ENCODE measurements at regions not wholly inside any gene's neighbourhood (a gene's known extent, or its start where the extent isn't known, plus 50 kb on each side); places are given as distances from the start of the nearest gene placed in this dataset.

DNA sequence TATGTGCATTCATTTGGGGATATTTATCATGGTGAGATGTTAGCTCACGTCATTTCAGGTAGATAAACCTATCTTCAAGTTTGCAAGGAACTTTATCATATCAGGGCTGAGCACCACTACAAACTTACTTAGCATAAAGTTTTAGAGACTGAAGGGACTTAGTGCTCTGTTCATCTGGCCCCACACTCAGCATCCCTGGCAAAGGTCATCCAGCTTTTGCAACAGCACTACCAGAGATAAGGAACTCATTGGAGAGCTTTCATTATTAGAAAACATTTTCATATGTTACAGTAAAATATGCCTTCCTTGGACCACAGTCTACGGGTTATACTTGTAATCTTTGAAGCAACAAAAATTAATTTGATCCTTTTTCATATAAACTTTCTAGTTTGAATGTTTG, 263.4 kb downstream of the POU4F1 start:
- ChIA-PET POLR2A (no interaction called here), CTCF (no interaction called here)
- no peak for DNase-seq

DNA sequence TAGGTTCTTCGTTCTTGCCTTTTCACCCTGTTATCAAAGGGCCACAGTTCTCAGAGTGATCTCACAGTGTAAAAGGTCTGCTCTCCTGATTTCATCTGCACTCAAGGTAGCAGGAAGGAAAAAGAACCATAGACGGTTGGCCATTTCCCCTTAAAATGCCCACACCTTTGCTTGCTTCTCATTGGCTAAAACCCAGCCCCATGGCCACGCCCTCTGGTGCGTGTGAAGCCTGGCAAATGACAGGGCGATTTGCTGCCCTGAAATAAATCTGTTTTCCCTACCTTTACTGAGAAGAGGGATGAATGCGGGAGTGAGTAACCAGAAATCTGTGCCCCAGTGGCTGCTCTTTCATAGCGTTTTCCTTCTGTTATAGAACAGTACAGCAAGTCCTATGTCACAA, 269.3 kb downstream of the POU4F1 start:
- no peak overlapping the region for H3K27ac Mint-ChIP-seq
- no peaks in the 10 kb centered on the region for H3K79me2 ChIP-seq (ENCODE audit: control insufficient read depth, insufficient read depth, low read length)
- intact Hi-C loops (cut with micrococcal nuclease) = no loop called here
- no peaks in the 10 kb centered on the region for H3K9me3 Mint-ChIP-seq (ENCODE audit: insufficient read depth)
- DNase-seq (no peak), ATAC-seq (ENCODE audit: low read depth) (no peak)
- H3K9ac ChIP-seq (ENCODE audit: low read length) = no peak overlapping the region
- POLR2A ChIA-PET = no interaction called here
- CTCF ChIA-PET = no interaction called here
- H3K27ac ChIP-seq (ENCODE audit: low read length in 2 of 2) = no peak overlapping the region
- WGBS (ENCODE audit: insufficient coverage) = 88% methylated on average over 4 of the region's 7 CpGs
- no peak overlapping the region for H3K4me2 ChIP-seq (replicated peaks; ENCODE audit: low read depth, low read length, poor library complexity, severe bottlenecking)
- no peaks in the 10 kb centered on the region for H3K9me3 ChIP-seq (ENCODE audit: control extremely low read depth in 1 of 3, control insufficient read depth in 2 of 3, insufficient read depth in 1 of 3, low read length in 2 of 3)
- no peaks in the 10 kb centered on the region for H3K4me1 ChIP-seq (ENCODE audit: control insufficient read depth in 2 of 2, insufficient read depth in 2 of 2, low read length in 2 of 2)
- H3K4me1 Mint-ChIP-seq = no peaks in the 10 kb centered on the region
- no peaks in the 10 kb centered on the region for H3K27me3 Mint-ChIP-seq
- no peak overlapping the region for H3K4me3 Mint-ChIP-seq
- H4K20me1 ChIP-seq (ENCODE audit: control insufficient read depth, insufficient read depth, low read length, poor library complexity, severe bottlenecking) = no peaks in the 10 kb centered on the region
- no peaks in the 10 kb centered on the region for H3K27me3 ChIP-seq (replicated peaks in 1 of 4; ENCODE audit: control extremely low read depth in 1 of 4, control insufficient read depth in 3 of 4, insufficient read depth in 4 of 4, low read length in 3 of 4)
- TF ChIP-seq, protein P1, sequence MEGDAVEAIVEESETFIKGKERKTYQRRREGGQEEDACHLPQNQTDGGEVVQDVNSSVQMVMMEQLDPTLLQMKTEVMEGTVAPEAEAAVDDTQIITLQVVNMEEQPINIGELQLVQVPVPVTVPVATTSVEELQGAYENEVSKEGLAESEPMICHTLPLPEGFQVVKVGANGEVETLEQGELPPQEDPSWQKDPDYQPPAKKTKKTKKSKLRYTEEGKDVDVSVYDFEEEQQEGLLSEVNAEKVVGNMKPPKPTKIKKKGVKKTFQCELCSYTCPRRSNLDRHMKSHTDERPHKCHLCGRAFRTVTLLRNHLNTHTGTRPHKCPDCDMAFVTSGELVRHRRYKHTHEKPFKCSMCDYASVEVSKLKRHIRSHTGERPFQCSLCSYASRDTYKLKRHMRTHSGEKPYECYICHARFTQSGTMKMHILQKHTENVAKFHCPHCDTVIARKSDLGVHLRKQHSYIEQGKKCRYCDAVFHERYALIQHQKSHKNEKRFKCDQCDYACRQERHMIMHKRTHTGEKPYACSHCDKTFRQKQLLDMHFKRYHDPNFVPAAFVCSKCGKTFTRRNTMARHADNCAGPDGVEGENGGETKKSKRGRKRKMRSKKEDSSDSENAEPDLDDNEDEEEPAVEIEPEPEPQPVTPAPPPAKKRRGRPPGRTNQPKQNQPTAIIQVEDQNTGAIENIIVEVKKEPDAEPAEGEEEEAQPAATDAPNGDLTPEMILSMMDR (IDR thresholded peaks at IDR 0.05) = no peak
- TF ChIP-seq EZH2 (IDR thresholded peaks at IDR 0.05; ENCODE audit: borderline replicate concordance, insufficient read depth, low read depth, low read length, poor library complexity, severe bottlenecking) = no peak
- no peak overlapping the region for H3K4me3 ChIP-seq (ENCODE audit: control extremely low read depth in 1 of 5, extremely low read depth in 1 of 5, insufficient read depth in 1 of 5, low read depth in 2 of 5, low read length in 4 of 5)
- no peaks in the 10 kb centered on the region for H3K36me3 ChIP-seq (replicated peaks in 1 of 2; ENCODE audit: control extremely low read depth in 1 of 2, control insufficient read depth in 1 of 2, extremely low read depth in 1 of 2, insufficient read depth in 2 of 2, low read length in 1 of 2)
- no peak overlapping the region for H2AFZ ChIP-seq (ENCODE audit: insufficient read depth, low read depth, low read length, poor library complexity, severe bottlenecking)

More for the DNA sequence above, 263.4 kb downstream of the POU4F1 start:
- WGBS (ENCODE audit: insufficient coverage) = no CpG with 5 or more reads among the region's 2 CpGs
- intact Hi-C loops (cut with micrococcal nuclease) = no loop called here
- H3K4me1 Mint-ChIP-seq = no peaks in the 10 kb centered on the region
- H3K4me1 ChIP-seq (ENCODE audit: control insufficient read depth in 2 of 2, insufficient read depth in 2 of 2, low read length in 2 of 2) = no peaks in the 10 kb centered on the region
- TF ChIP-seq EZH2 (IDR thresholded peaks at IDR 0.05; ENCODE audit: borderline replicate concordance, insufficient read depth, low read depth, low read length, poor library complexity, severe bottlenecking) = no peak
- TF ChIP-seq, protein P1 (IDR thresholded peaks at IDR 0.05) = no peak
- H3K9me3 Mint-ChIP-seq (ENCODE audit: insufficient read depth) = no peaks in the 10 kb centered on the region
- no peak overlapping the region for H3K9ac ChIP-seq (ENCODE audit: low read length)
- H2AFZ ChIP-seq (ENCODE audit: insufficient read depth, low read depth, low read length, poor library complexity, severe bottlenecking) = no peak overlapping the region
- H3K9me3 ChIP-seq (ENCODE audit: control extremely low read depth in 1 of 3, control insufficient read depth in 2 of 3, insufficient read depth in 1 of 3, low read length in 2 of 3) = no peaks in the 10 kb centered on the region
- no peak overlapping the region for H3K27ac ChIP-seq (ENCODE audit: low read length in 2 of 2)
- ATAC-seq (ENCODE audit: low read depth) = no peak
- H3K4me3 Mint-ChIP-seq = no peak overlapping the region
- H3K27me3 ChIP-seq (replicated peaks in 1 of 4; ENCODE audit: control extremely low read depth in 1 of 4, control insufficient read depth in 3 of 4, insufficient read depth in 4 of 4, low read length in 3 of 4) = no peaks in the 10 kb centered on the region
- H3K4me2 ChIP-seq (replicated peaks; ENCODE audit: low read depth, low read length, poor library complexity, severe bottlenecking) = no peak overlapping the region
- H3K4me3 ChIP-seq (ENCODE audit: control extremely low read depth in 1 of 5, extremely low read depth in 1 of 5, insufficient read depth in 1 of 5, low read depth in 2 of 5, low read length in 4 of 5) = no peak overlapping the region
- no peak overlapping the region for H3K27ac Mint-ChIP-seq
- no peaks in the 10 kb centered on the region for H3K79me2 ChIP-seq (ENCODE audit: control insufficient read depth, insufficient read depth, low read length)
- H4K20me1 ChIP-seq (ENCODE audit: control insufficient read depth, insufficient read depth, low read length, poor library complexity, severe bottlenecking) = no peaks in the 10 kb centered on the region
- no peaks in the 10 kb centered on the region for H3K36me3 ChIP-seq (replicated peaks in 1 of 2; ENCODE audit: control extremely low read depth in 1 of 2, control insufficient read depth in 1 of 2, extremely low read depth in 1 of 2, insufficient read depth in 2 of 2, low read length in 1 of 2)
- H3K27me3 Mint-ChIP-seq = no peaks in the 10 kb centered on the region

All from B cell (primary cell).